ENCODE measurements at regions not wholly inside any gene's neighbourhood (a gene's known extent, or its start where the extent isn't known, plus 50 kb on each side); places are given as distances from the start of the nearest gene placed in this dataset.

DNA sequence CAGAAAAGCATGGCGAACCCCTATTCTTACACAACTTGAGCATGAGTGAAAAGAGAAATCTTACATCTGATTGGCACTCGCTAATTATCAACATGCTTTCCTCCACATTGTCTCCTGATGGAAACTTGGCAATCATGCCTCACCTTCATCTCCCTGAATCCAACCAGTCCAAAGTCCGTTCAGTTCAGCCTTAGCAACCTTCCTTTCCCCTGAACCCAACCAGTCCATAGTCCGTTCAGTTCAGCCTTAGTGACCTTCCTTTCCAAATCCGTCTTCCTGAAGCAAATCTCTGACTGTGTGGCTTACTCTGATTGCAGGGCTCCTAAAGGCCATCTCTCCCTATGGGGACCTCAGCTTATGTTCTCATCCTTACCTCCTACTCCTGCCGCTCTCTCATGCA, 538.3 kb upstream of the CLINT1 start:
- DNase-seq = no peak

DNA sequence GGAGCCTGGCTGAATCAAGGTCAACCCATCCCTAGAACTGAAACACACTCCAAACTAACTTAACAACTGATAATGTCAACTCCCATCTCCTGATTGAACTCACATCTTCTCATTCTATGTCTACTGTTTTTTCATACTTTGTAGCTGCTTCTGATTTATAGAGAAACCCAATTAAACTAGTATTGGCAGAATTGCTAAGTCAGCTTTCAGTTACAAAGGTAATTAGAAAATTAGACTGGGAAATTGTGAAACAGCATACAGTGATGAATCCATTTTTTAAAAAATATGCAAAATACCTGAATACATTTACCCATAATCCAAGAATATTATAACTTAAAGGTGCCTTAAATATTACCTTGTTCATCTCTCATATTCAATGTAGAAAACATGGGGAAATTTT, 535.2 kb upstream of the CLINT1 start:
- DNase-seq = no peak

DNA sequence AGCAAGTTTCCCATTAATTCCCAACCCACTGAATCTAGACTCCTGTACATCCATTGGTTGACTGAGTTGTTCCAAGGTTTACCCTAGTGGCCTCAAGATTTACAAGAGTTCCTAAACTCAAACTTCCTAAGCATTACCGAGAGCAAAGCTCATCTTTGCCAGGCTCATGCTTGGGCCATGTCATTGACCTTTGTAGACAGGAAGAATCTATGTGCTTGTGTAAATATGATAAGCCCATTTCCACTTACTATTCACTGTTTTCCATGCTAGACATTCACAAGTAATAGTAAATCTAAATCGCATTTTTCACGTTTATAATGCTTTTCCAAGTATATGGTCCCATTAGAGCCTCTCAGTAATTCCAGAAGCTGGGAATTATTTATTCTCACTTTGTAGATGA, 534.5 kb upstream of the CLINT1 start:
- no peak for DNase-seq

DNA sequence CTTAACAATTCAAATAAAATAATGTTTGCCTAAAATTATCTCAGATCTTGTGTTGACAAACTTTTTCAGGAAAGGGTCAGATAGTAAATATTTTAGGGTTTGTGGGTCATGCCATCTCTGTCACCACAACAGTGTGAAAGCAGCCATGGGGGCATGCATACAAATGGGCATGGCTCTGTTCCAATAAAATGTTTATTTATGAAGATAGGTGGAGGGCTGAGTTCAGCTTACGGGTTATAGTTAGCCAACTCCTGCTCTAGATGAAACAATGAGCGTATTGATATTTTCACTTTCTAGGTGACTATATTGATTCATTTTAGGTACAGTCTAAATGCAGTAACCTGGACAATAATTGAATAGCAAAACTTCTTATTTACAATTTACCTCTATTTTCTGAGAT, 533.8 kb upstream of the CLINT1 start:
- DNase-seq = no peak

DNA sequence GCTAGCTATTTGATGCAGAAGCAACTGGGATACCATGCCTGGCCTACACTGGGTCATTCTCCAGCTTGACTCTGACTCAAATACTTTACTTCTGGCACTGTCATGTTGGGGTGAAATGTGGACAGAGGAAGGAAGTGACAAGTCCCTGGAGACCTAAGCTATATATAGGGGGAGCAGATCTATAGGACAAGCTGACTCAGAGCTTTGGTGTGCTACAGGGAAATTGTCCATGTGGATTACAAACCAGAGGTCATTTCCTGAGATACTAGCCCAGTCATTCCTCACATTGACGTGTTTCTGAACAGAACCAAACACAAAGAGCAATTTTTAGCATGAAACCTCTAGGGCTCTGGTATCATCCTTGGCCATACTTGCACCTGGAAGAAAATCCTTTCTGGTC, 531.6 kb upstream of the CLINT1 start:
- DNase-seq = peak; percentile 86

DNA sequence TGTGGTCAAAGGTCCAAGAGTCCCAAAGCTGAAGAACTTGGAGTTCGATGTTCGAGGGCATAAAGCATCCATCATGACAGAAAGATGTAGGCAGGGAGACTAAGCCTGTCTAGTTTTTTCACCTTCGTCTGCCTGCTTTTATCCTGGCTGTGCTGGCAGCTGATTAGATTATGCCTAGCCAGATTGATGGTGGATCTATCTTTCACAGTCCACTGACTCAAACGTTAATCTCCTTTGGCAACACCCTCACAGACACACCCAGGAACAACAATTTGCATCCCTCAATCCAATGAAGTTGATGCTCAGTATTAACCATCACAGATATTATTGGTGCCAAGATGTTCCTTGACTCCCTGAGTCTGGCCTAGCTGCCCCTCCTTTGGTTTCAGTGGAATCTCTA, 530.8 kb upstream of the CLINT1 start:
- no peak for DNase-seq

DNA sequence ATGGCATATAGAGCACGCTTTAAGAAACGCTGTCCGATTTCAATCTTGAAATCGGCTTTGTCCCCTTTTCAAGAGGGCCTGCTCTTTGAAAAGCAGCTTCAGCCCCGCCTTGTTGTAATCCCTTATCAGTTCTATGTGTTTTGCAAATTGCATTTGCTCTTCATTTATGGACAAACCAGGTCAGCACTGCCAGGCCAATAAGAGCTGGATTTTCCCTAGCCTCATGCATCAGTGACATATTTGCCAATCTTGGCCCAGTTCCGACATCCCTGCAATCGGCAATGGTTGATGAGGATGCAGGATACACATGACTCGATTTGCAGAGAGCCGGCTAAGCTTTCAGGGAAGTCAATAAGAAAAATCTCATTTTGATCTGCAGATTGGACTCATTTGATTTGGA, 529.1 kb upstream of the CLINT1 start:
- no peak for DNase-seq

DNA sequence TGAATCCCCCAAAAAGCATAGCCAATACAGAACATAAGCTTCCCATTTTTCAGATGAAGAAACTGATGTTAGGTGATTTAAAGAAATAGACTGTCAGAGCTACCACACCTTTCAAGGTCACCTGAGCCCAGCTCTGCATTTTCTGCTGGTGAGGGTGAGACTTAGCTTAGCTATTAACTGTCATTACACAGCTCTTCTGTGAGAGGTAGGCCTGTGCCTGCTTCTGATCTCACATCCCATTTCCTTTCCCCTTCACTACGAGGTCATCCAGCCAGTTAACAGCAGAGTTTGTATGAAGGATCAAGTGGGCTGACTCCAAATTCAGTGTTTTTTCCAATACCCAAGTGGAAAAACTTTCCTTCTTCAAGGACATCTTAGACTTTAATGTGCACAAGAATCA, 528.6 kb upstream of the CLINT1 start:
- DNase-seq = no peak

DNA sequence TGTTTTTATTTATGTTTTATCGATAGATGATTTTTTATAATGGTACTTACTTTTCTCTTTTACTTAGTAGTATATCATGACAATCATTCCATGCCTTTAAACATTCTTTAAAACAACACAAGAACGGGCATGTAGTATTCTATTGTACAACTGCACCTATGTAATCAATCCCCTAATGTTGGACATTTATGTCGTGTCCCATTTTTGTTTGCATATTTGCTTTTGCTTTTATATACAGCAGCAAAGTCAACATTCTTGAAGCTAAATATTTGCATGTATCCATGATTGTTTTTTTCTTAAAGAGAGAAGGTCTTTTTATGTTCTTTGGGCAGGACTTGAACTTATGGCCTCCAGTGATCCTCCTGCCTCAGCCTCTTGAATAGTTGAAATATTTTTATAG, 527.0 kb upstream of the CLINT1 start:
- DNase-seq = no peak

DNA sequence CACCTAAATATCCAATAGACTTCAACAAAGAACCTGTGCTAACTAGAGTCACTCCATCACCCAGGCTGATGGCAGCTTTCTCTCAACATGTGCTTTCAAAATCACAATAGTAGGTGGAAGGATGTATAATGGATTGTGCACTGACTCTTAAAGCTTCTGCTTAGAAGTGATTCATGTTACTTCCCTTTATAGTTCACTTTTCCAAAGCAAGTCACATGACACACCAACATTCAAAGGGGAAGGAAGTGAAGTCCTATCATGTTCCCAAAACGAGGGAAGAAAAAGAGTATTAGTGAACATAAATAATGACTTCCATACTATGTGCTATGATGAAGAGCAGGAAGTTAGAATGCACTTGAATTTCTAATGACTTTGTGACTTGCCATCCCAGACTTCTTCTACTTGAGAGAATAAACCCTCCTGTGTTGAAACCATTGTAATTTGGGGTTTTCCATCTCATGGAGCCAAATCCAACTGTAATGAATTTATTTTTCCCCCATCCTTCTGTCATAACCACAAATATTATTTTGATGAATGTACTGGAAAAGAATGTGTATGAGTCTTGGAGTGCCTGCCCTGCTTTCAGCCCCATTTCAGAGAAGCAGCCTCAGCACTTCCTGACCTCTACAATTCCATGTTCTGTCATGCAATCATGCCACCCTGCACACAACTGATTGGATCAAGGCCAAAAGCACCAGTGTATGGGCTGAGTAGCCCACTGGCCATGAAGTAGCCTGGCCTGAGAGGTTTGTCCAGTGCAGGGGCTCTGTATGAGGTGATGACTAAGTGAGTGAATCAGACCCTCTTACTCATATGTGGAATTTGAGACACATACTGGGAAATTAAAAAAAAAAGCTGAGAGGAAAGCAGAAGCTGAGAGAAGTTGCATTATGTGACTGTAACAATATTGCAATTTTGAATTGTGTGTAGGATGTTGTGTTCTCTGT, 525.9 kb upstream of the CLINT1 start:
- DNase-seq = peak; percentile 97

DNA sequence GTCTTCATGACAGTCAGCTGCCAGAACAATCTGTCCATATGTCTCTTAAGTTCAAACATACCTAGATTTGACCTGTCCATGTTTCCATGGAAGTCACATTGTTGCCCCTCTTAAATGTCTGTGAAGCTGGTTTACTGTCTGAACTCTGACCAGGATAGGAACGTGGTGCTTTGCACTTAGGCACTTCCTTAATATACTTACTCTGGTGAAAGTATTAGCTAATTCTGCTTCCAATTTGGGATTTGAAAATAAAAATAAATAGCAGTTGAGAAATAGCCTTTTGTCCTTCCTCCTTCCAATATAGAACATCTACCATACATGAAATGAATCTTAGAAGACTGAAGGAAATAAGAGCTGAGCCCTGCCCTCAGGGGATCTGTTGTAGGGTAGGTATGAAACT, 524.5 kb upstream of the CLINT1 start:
- no peak for DNase-seq

DNA sequence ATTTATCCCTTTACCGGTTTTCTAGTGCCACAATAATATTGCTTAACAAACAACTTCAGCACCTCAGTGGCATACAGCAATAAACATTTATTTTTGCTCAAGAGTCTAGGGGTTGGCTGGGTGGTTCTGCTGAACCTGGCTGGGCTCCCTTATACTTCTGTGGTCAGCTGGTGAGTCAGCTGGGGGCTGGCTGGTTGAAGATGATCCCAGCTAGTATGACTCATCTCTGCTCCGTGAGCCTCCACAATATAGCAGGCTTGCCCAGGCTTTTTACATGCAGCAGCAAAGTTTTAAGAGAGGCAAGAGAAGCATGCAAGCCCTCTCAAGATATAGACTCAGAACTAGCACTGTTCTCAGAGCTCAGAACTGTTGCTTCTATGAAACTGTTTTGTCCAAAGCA, 523.5 kb upstream of the CLINT1 start:
- DNase-seq = peak; percentile 97

DNA sequence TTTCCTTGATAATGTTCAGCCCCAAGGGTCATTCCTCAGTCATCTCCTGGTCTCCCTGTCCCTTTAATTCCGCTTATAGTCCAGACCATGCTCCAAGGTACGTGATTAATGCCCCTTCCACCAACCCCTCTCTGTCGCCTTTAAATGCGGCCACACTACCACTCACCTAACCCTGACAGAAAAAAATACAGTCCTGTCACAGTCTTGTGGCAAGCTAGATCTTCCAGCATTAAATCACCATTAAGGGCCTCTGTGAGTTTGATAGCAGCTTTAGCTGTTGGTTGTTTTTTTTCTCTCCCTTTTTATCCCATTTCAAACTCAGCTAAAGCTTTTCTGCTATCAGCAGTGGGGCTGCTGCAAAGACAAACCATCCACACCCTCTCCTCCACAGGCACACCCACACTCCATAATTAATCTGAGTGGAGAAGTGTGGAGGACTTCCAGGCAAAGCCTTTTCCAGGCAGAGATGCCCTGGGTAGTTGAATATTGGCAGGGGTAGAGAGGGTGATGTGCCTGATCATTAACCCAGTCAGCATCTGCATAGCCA, 522.7 kb upstream of the CLINT1 start:
- DNase-seq = no peak

DNA sequence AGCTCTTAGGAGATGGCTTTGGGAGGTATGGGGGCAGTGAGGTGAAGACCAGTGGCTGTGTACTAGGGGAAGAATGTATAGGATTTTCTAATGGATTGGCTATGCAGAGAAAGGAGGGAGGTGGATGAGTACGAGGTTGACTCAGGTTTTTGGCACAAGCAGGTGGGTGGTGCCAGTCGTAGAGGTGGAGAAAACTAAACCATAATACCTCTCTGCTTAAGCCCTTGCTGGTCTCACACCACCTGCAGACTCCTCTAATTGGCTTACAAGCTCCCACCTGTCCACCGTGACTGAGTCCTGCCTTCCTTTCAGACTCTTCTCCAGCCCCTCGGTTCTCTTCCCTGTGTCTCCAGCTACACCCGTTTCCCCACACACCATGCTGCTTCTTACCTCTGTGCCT, 521.7 kb upstream of the CLINT1 start:
- no peak for DNase-seq

DNA sequence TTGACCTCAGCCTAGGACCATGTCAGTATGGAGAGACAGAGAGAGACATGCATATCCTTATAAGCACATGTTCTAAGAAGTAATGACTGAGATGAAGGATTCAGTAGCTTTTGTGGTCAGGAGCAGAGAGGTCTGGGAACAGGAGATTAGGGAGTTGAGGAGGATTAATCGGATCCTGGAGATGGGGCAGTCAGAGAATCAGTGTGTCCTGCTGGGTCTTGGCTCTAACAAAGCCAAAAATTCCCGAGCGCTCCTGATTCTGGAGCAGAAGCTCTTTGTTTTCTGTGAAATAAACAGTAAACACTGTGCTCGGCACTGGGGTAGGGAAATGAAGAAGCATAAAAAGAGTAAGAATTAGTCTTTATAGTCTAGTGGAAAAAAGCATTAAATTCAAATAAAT, 520.0 kb upstream of the CLINT1 start:
- DNase-seq = no peak

DNA sequence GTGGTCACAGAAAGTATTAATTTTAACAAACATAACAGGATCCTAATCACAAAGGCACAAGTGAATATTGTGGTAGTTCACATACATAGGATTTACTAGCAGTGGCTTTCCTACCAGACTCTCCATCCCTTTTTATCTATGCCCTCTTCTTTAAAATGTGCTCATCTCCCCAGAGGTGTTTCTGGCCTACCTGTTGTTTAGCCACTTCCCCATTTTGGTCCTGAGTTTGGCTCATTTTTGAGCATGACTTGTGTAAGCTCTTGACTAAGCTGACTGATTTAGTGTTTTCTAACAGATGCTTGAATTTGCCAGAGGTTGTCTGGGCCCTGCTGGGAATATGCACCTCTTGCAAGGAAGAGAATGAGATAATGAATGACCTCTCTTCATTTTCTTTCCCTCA, 517.7 kb upstream of the CLINT1 start:
- no peak for DNase-seq

DNA sequence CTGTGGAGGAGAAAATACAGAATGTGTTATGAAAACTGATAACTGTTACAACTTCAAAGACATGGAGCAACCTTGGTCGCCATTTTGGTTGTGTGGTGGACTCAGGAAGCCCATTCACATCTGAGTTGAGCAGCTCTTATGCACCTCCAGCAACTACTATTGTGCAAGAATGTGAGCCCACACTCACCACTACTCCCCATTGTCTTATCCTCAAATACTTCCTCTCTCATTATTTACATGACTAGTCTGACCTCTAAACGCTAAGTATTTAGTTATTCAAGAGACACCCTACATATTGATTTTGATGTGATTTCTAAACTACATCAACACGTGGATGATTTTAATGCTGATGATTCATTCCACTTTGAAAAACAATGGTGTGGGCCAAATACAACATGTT, 516.6 kb upstream of the CLINT1 start:
- no peak for DNase-seq

DNA sequence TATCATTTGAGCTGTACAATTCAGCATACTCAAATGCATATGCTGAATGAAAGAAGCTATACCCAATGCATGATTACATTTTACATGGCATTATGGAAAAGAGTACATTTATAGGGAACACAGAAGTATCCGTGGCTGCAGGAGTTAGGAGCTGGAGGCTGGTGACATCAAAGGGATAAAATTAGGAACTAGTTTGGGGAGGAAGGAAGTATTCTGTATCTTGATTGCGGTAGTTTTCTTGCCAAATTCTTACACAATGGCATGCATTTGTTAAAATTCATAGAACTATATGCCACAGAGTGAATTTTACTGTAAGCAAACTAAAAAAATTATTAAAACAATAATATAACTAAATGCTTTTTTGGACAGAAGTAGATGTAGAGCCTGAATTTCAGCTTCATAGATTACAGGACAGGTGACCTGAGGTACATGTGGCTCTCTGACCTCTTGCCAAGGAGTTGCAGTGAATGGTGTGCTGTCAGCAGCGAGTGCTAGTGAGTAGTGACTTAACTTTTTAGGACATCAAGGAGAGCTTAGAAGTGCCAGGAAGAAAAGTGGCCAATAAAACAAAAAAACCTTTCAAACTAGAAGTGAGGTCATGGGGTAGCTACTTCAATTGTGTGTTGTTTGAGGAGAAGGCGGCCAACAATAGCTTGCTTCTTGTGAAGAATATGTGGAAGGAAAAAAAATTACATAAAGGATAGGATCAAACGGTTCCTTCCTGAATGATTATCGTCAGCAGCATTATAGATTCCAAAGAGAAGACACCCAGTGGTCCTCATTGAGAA, 514.9 kb upstream of the CLINT1 start:
- no peak for DNase-seq

DNA sequence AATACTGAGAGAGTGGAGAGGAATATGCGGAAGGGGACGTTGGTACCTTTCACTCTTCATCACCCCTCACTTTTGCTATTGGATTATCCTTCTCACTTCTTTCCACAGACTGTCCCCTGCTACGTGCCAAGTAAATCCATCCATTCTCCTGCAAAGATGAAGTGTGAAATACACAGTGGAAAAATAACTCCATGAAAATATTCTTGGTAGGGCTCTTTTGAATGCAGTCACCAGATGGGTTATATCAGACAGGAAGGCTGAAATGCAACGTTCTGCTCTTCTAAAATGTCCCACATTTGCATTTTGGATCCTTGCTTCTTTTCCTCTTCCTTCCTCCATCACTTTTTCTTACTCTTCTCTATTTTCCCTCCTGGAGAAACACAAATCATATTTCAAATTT, 510.3 kb upstream of the CLINT1 start:
- no peak for DNase-seq

DNA sequence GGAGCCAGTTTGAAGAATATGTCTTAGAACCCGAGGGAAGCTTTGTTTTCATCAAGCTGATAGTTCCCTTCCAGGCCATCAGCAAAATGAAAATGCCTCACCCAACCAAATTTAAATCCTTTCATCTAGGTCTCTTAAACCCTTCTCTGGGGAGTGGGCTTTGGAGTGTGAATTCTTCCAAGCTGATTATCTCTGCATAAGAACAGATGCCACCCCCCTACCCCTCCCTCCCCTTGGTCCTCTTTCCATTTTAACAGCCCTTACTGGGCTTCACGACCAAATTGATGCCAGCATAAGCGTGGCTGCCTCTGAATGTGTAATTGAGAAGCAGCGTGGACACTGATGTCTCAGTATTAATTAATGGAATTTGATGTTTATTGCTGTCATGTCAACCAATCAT, 509.7 kb upstream of the CLINT1 start:
- DNase-seq = no peak

DNA sequence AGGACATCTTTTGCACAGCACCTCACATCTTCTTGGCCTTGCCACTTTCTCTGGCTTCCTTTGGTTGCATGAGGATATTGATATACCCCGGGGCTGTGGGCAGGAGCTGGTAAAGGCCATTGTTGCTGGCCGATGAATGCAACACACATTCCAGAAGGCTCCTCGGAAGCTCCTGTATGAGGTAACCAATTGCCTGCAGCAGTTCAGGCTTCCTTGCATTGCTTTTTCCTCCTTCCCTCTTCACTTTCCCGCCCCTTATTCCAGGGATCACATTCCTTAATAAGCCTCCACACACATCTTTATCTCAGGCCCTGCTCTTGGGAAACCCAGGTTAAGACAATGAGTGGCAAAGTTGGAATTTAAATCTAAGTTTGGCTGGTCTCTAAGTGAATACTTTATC, 505.4 kb upstream of the CLINT1 start:
- DNase-seq = no peak

DNA sequence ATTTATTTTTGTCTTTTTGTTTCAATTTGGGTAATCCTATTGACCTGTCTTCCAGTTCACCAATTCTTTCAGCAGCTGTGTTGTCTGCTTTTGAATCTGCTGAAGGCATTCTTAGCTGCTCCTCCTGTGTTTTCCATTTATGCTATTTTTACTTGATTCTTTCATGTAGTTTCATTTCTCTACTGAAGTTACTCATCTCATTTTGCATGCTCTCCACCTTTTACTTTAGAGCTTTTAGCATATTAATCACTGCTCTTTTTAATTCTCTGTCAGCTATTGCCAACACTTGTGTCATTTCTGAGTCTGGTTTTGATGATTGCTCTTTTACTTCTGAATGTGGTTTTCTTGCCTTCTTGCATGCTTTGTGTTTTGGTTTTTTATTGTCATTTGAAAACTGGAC, 496.0 kb upstream of the CLINT1 start:
- DNase-seq = peak; percentile 41

DNA sequence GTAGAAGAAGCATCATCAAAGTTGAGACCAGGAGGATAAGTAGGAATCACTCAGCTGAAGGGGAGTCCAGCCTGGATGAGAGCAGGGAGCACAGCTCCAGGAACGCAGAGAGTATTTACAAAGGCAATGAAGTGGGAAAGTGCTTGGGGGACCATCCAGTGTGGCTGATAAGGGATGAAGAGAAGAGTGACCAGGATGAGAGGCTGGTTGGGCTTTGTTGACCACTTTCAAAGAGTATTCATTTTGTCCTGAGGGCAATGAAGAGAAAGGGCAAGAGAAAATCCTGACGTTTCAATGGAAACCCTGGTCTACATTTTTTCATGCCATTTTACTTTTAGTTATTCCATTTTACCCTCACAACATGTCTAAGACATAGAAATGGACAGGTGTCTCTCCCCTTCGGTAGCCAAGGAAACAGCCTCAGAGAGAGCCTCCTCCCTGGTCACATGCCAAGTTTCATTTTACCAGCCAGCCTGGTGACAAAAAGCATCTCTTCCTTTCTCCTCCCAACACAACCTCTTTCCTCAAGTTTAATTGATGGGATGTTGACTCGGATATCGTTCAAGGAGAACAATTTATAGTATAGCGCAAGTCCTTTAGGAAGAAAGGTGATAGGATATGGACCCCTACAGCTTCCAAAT, 492.7 kb upstream of the CLINT1 start:
- DNase-seq = no peak
